ENCODE measurements at regions not wholly inside any gene's neighbourhood (a gene's known extent, or its start where the extent isn't known, plus 50 kb on each side); places are given as distances from the start of the nearest gene placed in this dataset.

- TF ChIP-seq EZH2phosphoT487 (IDR thresholded peaks at IDR 0.05) = no peak
- no peak for TF ChIP-seq CTCF (IDR thresholded peaks at IDR 0.05)
- TF ChIP-seq EZH2 (IDR thresholded peaks at IDR 0.05) = no peak
Observed at GRCh38 chr1:215007880-215008279, 74.7 kb upstream of the KCNK2 start.
